ENCODE measurements at regions not wholly inside any gene's neighbourhood (a gene's known extent, or its start where the extent isn't known, plus 50 kb on each side); places are given as distances from the start of the nearest gene placed in this dataset.

GRCh38 chr22:23503736-23504440 is 76.2 kb downstream of the IGLL1 start:
- TF ChIP-seq, protein P1, sequence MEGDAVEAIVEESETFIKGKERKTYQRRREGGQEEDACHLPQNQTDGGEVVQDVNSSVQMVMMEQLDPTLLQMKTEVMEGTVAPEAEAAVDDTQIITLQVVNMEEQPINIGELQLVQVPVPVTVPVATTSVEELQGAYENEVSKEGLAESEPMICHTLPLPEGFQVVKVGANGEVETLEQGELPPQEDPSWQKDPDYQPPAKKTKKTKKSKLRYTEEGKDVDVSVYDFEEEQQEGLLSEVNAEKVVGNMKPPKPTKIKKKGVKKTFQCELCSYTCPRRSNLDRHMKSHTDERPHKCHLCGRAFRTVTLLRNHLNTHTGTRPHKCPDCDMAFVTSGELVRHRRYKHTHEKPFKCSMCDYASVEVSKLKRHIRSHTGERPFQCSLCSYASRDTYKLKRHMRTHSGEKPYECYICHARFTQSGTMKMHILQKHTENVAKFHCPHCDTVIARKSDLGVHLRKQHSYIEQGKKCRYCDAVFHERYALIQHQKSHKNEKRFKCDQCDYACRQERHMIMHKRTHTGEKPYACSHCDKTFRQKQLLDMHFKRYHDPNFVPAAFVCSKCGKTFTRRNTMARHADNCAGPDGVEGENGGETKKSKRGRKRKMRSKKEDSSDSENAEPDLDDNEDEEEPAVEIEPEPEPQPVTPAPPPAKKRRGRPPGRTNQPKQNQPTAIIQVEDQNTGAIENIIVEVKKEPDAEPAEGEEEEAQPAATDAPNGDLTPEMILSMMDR (conservative IDR thresholded peaks at IDR 0.05) = no peak
- TF ChIP-seq EZH2 (IDR thresholded peaks at IDR 0.05; ENCODE audit: low read depth) = no peak

Measured in PC-9 (cell line).